ENCODE measurements at regions not wholly inside any gene's neighbourhood (a gene's known extent, or its start where the extent isn't known, plus 50 kb on each side); places are given as distances from the start of the nearest gene placed in this dataset.

DNA sequence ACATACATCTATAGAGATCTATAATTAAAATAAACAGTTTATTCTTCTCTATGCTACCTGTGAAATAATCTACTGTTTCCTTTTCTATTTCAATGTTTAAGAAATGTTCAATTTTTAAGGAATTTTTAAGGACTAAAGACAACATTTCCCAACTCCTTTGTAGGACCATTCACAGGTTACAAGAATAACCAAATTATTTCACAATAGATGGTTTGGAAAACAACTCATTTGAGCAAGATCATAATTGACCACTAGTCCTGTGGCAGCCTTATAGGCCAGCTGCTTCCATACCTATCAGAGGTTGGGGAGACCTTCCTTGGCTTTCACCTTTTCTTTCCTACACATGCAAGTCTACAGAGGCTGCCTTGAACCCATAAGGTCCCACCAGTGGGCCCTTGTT lies 193.7 kb downstream of the TTC39B start:
- no peak overlapping the region; the same call in 1 of the 2 replicates for H3K27ac ChIP-seq
- TF ChIP-seq ZFX (IDR thresholded peaks at IDR 0.05) = no peak
- TF ChIP-seq, protein P1, sequence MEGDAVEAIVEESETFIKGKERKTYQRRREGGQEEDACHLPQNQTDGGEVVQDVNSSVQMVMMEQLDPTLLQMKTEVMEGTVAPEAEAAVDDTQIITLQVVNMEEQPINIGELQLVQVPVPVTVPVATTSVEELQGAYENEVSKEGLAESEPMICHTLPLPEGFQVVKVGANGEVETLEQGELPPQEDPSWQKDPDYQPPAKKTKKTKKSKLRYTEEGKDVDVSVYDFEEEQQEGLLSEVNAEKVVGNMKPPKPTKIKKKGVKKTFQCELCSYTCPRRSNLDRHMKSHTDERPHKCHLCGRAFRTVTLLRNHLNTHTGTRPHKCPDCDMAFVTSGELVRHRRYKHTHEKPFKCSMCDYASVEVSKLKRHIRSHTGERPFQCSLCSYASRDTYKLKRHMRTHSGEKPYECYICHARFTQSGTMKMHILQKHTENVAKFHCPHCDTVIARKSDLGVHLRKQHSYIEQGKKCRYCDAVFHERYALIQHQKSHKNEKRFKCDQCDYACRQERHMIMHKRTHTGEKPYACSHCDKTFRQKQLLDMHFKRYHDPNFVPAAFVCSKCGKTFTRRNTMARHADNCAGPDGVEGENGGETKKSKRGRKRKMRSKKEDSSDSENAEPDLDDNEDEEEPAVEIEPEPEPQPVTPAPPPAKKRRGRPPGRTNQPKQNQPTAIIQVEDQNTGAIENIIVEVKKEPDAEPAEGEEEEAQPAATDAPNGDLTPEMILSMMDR (conservative IDR thresholded peaks at IDR 0.05) = no peak

DNA sequence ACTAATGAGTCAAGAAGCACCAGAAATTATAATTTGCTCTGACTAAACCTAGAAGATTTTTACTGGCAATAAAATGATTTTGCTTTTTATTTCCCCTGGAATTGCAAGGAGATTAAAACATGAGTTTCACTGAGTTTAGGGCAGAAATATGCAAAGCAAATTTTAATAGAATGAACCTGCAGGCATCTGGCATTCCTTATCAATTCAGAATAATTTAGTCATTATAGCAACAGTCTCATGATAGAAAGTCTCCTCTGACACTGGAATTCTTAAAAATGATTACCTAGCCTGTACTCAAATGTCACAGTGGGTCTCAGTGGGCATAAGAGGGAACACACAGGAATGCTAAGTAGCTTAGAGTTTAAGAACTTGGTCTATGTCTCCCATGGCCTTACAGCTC lies 195.9 kb downstream of the TTC39B start:
- TF ChIP-seq, protein P1 (conservative IDR thresholded peaks at IDR 0.05) = no peak
- no peak for TF ChIP-seq ZFX (IDR thresholded peaks at IDR 0.05)
- no peak overlapping the region for H3K27ac ChIP-seq

DNA sequence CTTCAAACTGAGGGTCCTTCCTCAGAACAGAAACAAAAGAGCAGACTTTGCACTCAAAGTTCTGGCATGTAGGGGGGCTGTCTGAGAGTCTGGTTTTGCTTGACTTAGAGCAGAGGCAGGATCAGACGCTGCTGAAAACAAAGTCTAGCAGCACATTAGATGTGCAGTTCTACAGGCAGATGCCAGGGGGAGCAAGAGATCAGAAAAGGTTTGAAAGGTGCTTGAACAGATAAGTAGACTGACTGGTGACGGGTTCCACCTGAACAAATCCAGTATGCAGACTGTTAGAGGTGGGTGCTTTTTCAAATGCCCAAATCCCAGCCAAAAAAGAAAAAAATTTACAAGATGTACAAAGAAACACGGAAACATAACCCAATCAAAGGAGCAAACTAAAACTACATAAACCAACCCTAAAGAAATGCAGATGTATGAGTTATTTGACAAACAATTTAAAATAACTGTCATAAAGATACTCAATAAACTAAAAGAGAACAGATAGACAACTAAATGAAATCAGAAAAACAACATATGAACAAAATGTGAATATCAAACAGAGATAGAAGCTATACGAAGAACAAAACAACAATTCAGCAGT lies 194.7 kb upstream of the FREM1 start:
- no peak overlapping the region for H3K27ac ChIP-seq
- TF ChIP-seq, protein P1 (conservative IDR thresholded peaks at IDR 0.05) = peak; percentile 90
- no peak for TF ChIP-seq ZFX (IDR thresholded peaks at IDR 0.05)

DNA sequence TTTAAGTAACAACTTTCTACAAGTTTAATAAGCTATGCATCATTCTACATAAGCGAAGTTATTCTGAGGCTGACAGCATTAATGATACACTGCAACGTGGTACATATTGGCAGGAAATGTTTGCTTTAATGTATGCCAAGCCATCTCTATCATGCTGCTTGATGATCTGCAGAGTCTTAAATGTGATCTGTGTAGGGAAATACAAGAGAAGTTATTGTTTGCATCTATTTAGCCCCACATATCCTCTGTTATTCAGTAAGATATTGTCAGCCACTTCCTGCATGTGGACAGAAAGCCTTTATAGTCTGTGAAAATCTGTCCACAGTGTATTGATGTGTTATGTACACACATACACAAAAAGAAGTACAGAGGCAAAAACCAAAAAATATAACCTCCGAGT lies 193.1 kb upstream of the FREM1 start:
- no peak for TF ChIP-seq ZFX (IDR thresholded peaks at IDR 0.05)
- TF ChIP-seq, protein P1 (conservative IDR thresholded peaks at IDR 0.05) = no peak
- H3K27ac ChIP-seq = no peak overlapping the region

DNA sequence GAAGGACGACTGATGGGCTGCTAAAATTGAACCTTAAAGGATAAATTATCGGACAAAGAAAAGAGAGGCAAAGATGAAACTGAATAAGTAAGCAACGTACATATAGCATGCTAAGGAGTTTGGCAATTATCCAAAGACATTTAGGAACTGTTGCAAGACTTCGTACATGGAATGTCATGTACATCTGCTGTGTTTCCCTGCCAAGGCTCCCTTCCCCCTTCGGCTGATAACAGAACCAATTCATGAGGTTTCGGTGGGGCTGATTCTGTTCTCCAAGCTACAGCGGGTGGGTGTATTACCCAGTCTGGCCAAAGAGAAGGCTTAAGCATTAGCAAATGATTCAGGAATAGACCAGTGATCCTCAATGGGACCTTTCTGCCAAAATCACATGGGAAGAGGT lies 190.9 kb upstream of the FREM1 start:
- TF ChIP-seq, protein P1 (conservative IDR thresholded peaks at IDR 0.05) = no peak
- no peak overlapping the region for H3K27ac ChIP-seq

DNA sequence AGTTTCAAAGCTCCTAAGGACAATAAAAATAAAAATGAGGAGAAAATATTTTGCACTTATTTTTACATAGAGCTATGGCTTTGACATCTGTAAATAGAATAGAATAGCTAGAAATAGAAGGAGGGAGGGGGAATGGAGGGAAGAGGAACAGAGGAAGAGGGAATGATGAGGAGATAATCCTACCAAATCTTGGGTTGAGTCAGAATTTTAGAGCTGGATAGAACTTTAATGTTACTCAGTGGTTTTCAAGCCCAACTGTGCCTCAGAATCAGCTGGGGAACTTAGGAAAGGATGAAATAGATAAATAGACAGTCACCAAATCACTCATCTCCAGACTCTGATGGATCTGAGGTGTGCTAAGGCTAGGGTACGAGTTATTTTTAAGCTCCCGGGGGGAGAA lies 190.3 kb upstream of the FREM1 start:
- no peak for TF ChIP-seq ZFX (IDR thresholded peaks at IDR 0.05)
- TF ChIP-seq, protein P1 (conservative IDR thresholded peaks at IDR 0.05) = no peak
- H3K27ac ChIP-seq = no peak overlapping the region

DNA sequence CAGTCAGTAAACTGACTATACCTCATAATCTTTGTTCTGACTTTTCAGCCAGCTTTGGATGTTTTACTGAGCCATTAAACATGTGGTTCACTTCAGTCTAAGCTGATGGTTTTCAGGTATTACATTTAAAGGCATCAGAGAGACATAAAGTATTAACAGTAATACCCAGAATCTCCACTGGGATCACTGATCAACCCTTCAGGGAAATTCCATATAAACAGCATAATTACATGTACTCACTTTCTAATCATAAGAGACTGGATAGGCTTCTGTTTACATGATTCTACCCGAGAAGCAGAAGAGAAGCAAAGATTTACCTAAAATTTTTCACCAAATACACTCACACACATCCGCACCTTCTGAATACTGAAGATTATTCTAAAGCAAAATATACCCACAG lies 186.7 kb upstream of the FREM1 start:
- H3K27ac ChIP-seq = no peak overlapping the region
- TF ChIP-seq, protein P1 (conservative IDR thresholded peaks at IDR 0.05) = no peak; the same call in 1 of the 2 replicates
- TF ChIP-seq ZFX (IDR thresholded peaks at IDR 0.05) = no peak
